ENCODE measurements at regions not wholly inside any gene's neighbourhood (a gene's known extent, or its start where the extent isn't known, plus 50 kb on each side); places are given as distances from the start of the nearest gene placed in this dataset.

- H3K27me3 ChIP-seq (ENCODE audit: low read depth, low read length) = no peaks in the 10 kb centered on the region
- no peaks in the 10 kb centered on the region for H3K79me2 ChIP-seq (ENCODE audit: low read length)
- no peaks in the 10 kb centered on the region for H3K4me1 ChIP-seq (ENCODE audit: low read length)
- H3K27ac ChIP-seq (ENCODE audit: low read length) = no peak overlapping the region
- H3K4me3 ChIP-seq (ENCODE audit: low read length) = no peak overlapping the region
- TF ChIP-seq CTCF (IDR thresholded peaks at IDR 0.05; ENCODE audit: low read depth, low read length) = no peak
- no peak for TF ChIP-seq EZH2phosphoT487 (IDR thresholded peaks at IDR 0.05; ENCODE audit: low read depth)
- H3K9ac ChIP-seq (ENCODE audit: low read length) = no peak overlapping the region
- no peaks in the 10 kb centered on the region for H3K9me3 ChIP-seq (ENCODE audit: insufficient read depth, low read length)
- H3K36me3 ChIP-seq (replicated peaks; ENCODE audit: low read depth, low read length) = no peaks in the 10 kb centered on the region
- H2AFZ ChIP-seq (ENCODE audit: low read depth, low read length) = no peak overlapping the region
- H4K20me1 ChIP-seq (ENCODE audit: insufficient read depth, low read length) = no peaks in the 10 kb centered on the region
- no peak overlapping the region for H3K4me2 ChIP-seq (ENCODE audit: low read length)
Measured at GRCh38 chr2:2714408-2714807, 383.3 kb upstream of the MYT1L start.

- Histone ChIP-seq H3K79me2 (ENCODE audit: low read length) (no peaks in the 10 kb centered on the region), H3K36me3 (replicated peaks; ENCODE audit: low read depth, low read length) (no peaks in the 10 kb centered on the region), H3K9me3 (ENCODE audit: insufficient read depth, low read length) (no peaks in the 10 kb centered on the region), H2AFZ (ENCODE audit: low read depth, low read length) (no peak overlapping the region), H3K27ac (ENCODE audit: low read length) (no peak overlapping the region), H3K4me3 (ENCODE audit: low read length) (no peak overlapping the region), H3K4me1 (ENCODE audit: low read length) (no peaks in the 10 kb centered on the region), H3K4me2 (ENCODE audit: low read length) (no peak overlapping the region), H3K9ac (ENCODE audit: low read length) (no peak overlapping the region), H3K27me3 (ENCODE audit: low read depth, low read length) (no peaks in the 10 kb centered on the region), H4K20me1 (ENCODE audit: insufficient read depth, low read length) (no peaks in the 10 kb centered on the region)
- no peak for TF ChIP-seq CTCF (IDR thresholded peaks at IDR 0.05; ENCODE audit: low read depth, low read length)
Measured at GRCh38 chr2:2709431-2709770, 378.3 kb upstream of the MYT1L start.

GRCh38 chr2:2708575-2709430 is 377.7 kb upstream of the MYT1L start:
- Histone ChIP-seq H3K9ac (ENCODE audit: low read length) (no peak overlapping the region), H3K4me3 (ENCODE audit: low read length) (no peak overlapping the region), H3K79me2 (ENCODE audit: low read length) (no peaks in the 10 kb centered on the region), H3K27ac (ENCODE audit: low read length) (no peak overlapping the region), H3K9me3 (ENCODE audit: insufficient read depth, low read length) (no peaks in the 10 kb centered on the region), H3K4me2 (ENCODE audit: low read length) (no peak overlapping the region), H3K4me1 (ENCODE audit: low read length) (no peaks in the 10 kb centered on the region), H3K27me3 (ENCODE audit: low read depth, low read length) (no peaks in the 10 kb centered on the region), H3K36me3 (replicated peaks; ENCODE audit: low read depth, low read length) (no peaks in the 10 kb centered on the region), H2AFZ (ENCODE audit: low read depth, low read length) (no peak overlapping the region), H4K20me1 (ENCODE audit: insufficient read depth, low read length) (no peaks in the 10 kb centered on the region)
- TF ChIP-seq CTCF (IDR thresholded peaks at IDR 0.05; ENCODE audit: low read depth, low read length) (no peak), EZH2phosphoT487 (IDR thresholded peaks at IDR 0.05; ENCODE audit: low read depth) (no peak)

GRCh38 chr2:2707206-2707991 is 376.3 kb upstream of the MYT1L start:
- no peak overlapping the region for H2AFZ ChIP-seq (ENCODE audit: low read depth, low read length)
- no peak overlapping the region for H3K4me2 ChIP-seq (ENCODE audit: low read length)
- no peaks in the 10 kb centered on the region for H4K20me1 ChIP-seq (ENCODE audit: insufficient read depth, low read length)
- H3K9me3 ChIP-seq (ENCODE audit: insufficient read depth, low read length) = no peaks in the 10 kb centered on the region
- no peak overlapping the region for H3K27ac ChIP-seq (ENCODE audit: low read length)
- no peaks in the 10 kb centered on the region for H3K79me2 ChIP-seq (ENCODE audit: low read length)
- TF ChIP-seq EZH2phosphoT487 (IDR thresholded peaks at IDR 0.05; ENCODE audit: low read depth) (no peak), CTCF (IDR thresholded peaks at IDR 0.05; ENCODE audit: low read depth, low read length) (no peak)
- H3K4me3 ChIP-seq (ENCODE audit: low read length) = no peak overlapping the region
- no peaks in the 10 kb centered on the region for H3K36me3 ChIP-seq (replicated peaks; ENCODE audit: low read depth, low read length)
- no peaks in the 10 kb centered on the region for H3K4me1 ChIP-seq (ENCODE audit: low read length)
- H3K9ac ChIP-seq (ENCODE audit: low read length) = no peak overlapping the region
- no peaks in the 10 kb centered on the region for H3K27me3 ChIP-seq (ENCODE audit: low read depth, low read length)
